ACC112 (cell line): ENCODE measurements at regions not wholly inside any gene's neighbourhood (a gene's known extent, or its start where the extent isn't known, plus 50 kb on each side); places are given as distances from the start of the nearest gene placed in this dataset.
"Not testable (repeated sequence)": the region's sequence is repeated elsewhere in the genome, so short reads cannot be mapped to it uniquely, and the experiment has no call there.

Experiments
- H2AFZ ChIP-seq: fragments of 200-600 bp; sonication (generic); one replicate; pipeline ENCODE4 v1.6.0; 2017; ENCODE audit warnings: antibody characterized with exemption, low read length; ENCODE audit not compliant: unreplicated experiment
- H3K27ac ChIP-seq: fragments of 200-600 bp; sonication (generic); 2 replicates; pipeline ENCODE4 v1.5.1; 2014; ENCODE audit warnings: low read depth, mild to moderate bottlenecking, antibody characterized with exemption, low read length, moderate library complexity
- H3K27me3 ChIP-seq: fragments of 200-600 bp; sonication (generic); 2 replicates; pipeline ENCODE4 v1.6.1; 2014; ENCODE audit warnings: mild to moderate bottlenecking, antibody characterized with exemption, low read length, moderate library complexity, mixed read lengths; ENCODE audit not compliant: insufficient read depth
- H3K36me3 ChIP-seq: fragments of 200-600 bp; sonication (generic); 2 replicates; pipeline ENCODE4 v1.6.1; 2016; ENCODE audit warnings: mild to moderate bottlenecking, antibody characterized with exemption, low read length, moderate library complexity, mixed read lengths; ENCODE audit not compliant: insufficient read depth
- H3K4me1 ChIP-seq: fragments of 200-600 bp; sonication (generic); one replicate; pipeline ENCODE4 v1.6.1; 2016; ENCODE audit warnings: low read length, mixed read lengths; ENCODE audit not compliant: insufficient read depth, unreplicated experiment, control insufficient read depth
- H3K4me3 ChIP-seq: fragments of 200-600 bp; sonication (generic); 2 replicates; pipeline ENCODE4 v1.5.1; 2014; ENCODE audit warnings: mild to moderate bottlenecking, low read depth, low read length
- H3K79me2 ChIP-seq: fragments of 200-600 bp; sonication (generic); one replicate; pipeline ENCODE4 v1.6.0; 2016; ENCODE audit warnings: low read length; ENCODE audit not compliant: control insufficient read depth, unreplicated experiment, insufficient read depth

DNA sequence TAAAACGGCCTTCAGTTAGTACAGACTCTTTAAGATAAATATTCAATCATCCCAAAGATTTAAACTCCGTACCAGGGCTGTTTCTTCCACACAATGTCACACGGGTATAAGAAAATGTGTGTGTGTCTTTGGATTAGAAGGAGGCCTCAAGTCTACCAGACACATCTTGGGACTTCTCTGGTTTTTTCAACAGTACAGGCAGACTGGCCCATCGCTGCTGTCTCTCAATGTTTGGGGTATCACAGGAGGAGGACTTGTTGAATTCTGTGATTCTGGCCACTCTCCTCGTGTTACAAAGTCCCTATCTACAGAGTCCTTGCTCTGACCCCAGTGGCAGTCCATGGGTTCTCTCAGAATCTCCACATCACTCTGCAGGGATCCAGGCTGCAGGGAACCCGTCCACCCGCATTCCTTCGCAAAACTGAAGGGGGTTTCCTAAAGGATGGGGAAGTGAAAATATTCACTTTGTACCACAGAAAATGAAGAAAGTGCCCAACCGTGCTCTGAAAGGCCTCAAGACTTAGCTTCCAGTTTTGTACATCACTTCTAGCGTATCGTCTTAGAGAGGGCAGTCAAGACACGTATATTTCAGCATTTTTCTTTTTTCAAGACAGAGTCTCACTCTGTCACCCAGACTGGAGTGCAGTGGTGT lies 373.2 kb downstream of the NPIPA8 start:
- no peak overlapping the region for H2AFZ ChIP-seq

DNA sequence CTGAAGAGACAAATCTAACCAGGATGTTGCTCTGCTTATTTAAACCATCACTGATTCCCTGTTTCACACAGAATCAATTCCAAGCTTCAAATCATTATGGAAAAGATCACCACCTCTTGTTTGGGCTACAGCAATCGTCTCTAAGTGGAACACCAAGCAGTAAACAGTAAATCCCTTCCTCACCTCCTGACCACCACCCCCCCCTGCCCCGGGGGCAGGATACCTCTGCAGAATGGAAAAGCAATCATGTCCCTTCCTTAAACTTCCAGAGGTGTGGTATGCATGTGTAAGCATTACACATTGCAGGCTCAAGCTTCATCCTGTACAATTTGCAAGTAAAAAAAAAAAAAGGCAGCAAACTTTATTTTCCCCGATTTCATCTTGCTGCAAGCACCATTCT lies 373.8 kb downstream of the NPIPA8 start:
- Histone ChIP-seq H3K27me3 (no peaks in the 10 kb centered on the region), H3K36me3 (no peaks in the 10 kb centered on the region), H3K79me2 (no peaks in the 10 kb centered on the region), H3K4me3 (no peak overlapping the region), H3K27ac (no peak overlapping the region), H3K4me1 (no peaks in the 10 kb centered on the region), H2AFZ (no peak overlapping the region)

More for the DNA sequence above, 373.2 kb downstream of the NPIPA8 start:
- H3K79me2 ChIP-seq = no peaks in the 10 kb centered on the region
- H3K4me3 ChIP-seq = no peak overlapping the region
- no peaks in the 10 kb centered on the region for H3K36me3 ChIP-seq
- no peaks in the 10 kb centered on the region for H3K4me1 ChIP-seq
- no peaks in the 10 kb centered on the region for H3K27me3 ChIP-seq
- no peak overlapping the region for H3K27ac ChIP-seq

GRCh38 chr16:17961822-17962221 lies 374.7 kb downstream of the NPIPA8 start:
- H3K4me3 ChIP-seq, H3K4me1 ChIP-seq, H3K27ac ChIP-seq, H2AFZ ChIP-seq, H3K79me2 ChIP-seq, H3K36me3 ChIP-seq, H3K27me3 ChIP-seq: not testable (repeated sequence)

DNA sequence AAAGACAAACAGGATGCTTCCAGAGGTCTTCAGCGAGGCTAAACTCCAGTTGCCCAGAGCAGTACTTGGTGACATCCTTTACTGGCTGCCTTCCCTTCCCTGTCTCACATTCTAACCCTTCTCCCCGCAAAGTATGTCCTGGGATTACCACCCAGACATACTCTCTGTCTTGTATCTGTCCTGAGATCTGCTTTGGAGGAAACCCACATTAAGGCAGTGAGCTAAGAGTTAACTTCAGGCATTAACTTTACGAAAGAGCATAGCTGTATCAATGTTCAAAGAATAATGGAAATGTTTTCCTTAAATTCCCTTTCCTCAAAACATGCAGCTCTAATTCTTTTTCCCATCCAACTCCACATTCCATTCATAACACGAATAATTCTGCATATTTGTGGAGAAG lies 385.2 kb downstream of the NPIPA8 start:
- Histone ChIP-seq H3K27me3 (no peaks in the 10 kb centered on the region), H2AFZ (no peak overlapping the region), H3K79me2 (no peaks in the 10 kb centered on the region), H3K4me1 (no peaks in the 10 kb centered on the region), H3K36me3 (no peaks in the 10 kb centered on the region), H3K27ac (no peak overlapping the region), H3K4me3 (no peak overlapping the region)

DNA sequence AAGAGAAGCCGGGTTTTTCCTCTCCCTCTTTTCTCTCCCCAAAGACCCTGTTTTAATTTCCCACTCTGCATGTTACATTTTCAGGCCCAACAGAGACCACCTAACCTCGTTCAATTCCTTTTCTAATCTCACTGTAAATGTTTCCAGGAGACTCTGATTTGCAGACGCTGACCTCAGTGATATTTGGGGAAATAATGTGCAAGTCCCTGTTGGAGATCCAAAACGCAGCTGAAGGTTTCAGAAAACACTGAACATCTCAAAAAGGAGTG lies 386.6 kb downstream of the NPIPA8 start:
- H2AFZ ChIP-seq = no peak overlapping the region
- no peak overlapping the region for H3K4me3 ChIP-seq
- H3K79me2 ChIP-seq = no peaks in the 10 kb centered on the region
- no peaks in the 10 kb centered on the region for H3K27me3 ChIP-seq
- H3K36me3 ChIP-seq = no peaks in the 10 kb centered on the region
- H3K27ac ChIP-seq = no peak overlapping the region
- H3K4me1 ChIP-seq = no peaks in the 10 kb centered on the region

- H3K36me3 ChIP-seq = no peaks in the 10 kb centered on the region
- H3K27me3 ChIP-seq = no peaks in the 10 kb centered on the region
- H2AFZ ChIP-seq = no peak overlapping the region
- no peak overlapping the region for H3K4me3 ChIP-seq
- no peak overlapping the region for H3K27ac ChIP-seq
- H3K4me1 ChIP-seq = no peaks in the 10 kb centered on the region
- no peaks in the 10 kb centered on the region for H3K79me2 ChIP-seq
Measured at GRCh38 chr16:17949141-17949981, 387.2 kb downstream of the NPIPA8 start.

DNA sequence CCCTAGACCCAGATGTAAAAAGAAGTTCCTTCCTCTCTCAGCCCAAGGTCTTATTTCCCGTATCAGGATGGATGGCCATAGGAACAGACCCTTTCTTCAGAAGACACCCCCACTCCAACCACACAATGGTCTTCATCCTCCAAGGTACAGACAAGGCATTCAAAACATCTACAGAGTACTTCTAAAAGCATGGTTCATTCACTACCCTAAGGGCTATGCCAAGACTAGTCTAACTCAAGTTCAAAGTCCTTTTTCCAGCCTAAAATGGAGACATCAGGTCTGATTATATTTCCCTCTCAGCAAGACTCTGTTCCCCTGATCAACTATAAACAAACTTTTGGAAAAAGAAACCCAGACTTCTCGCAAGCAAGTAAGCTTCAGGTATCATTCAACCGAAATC lies 388.9 kb downstream of the NPIPA8 start:
- Histone ChIP-seq H3K27me3 (no peaks in the 10 kb centered on the region), H3K4me3 (no peak overlapping the region), H3K27ac (no peak overlapping the region), H3K4me1 (no peaks in the 10 kb centered on the region), H3K79me2 (no peaks in the 10 kb centered on the region), H2AFZ (no peak overlapping the region), H3K36me3 (no peaks in the 10 kb centered on the region)

DNA sequence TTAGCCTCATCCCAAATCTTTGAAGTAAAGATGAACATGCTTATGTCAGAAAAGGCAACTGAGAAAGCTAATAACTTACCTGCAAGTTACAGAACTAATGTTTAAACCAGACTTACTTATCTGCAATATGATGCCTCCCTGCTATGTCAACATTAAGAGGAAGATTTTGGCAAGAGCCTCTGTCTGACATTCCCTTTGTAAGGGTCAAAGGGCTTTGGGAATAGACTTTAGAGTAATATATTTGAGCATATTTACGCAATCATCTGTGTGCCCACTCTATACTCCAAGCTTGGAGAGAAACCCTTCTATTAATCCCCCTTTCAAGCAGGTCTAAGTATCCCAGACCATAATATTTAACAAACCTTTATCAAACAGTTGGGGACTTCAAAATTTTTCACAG lies 389.4 kb downstream of the NPIPA8 start:
- H3K27ac ChIP-seq = no peak overlapping the region
- no peak overlapping the region for H2AFZ ChIP-seq
- H3K36me3 ChIP-seq = no peaks in the 10 kb centered on the region
- no peaks in the 10 kb centered on the region for H3K79me2 ChIP-seq
- H3K4me1 ChIP-seq = no peaks in the 10 kb centered on the region
- H3K4me3 ChIP-seq = no peak overlapping the region
- no peaks in the 10 kb centered on the region for H3K27me3 ChIP-seq

DNA sequence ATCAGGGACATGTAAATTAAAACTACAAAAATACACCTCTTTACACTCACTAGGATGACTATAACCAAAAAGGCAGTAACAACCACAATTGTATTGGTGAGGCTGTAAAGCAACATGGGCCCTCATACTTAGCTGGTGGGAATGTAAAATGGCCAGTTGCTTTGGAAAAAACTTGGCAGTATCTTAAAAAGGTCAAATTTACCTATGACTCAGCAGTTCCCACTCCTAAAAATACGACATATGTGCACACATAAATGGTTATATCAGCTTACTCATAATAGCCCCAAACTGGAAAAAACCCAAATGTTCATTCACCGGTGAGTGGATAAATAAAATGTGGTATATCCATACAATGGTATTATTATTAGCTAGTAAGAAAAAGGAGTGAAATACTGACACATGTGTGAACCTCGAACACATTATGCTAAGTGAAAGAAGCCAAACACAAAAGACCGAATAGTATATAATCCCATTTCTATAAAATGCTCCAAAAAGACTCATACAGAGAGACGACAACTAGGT lies 391.4 kb downstream of the NPIPA8 start:
- Histone ChIP-seq H3K79me2 (no peaks in the 10 kb centered on the region), H3K4me1 (no peaks in the 10 kb centered on the region), H3K27ac (no peak overlapping the region), H3K27me3 (no peaks in the 10 kb centered on the region), H3K36me3 (no peaks in the 10 kb centered on the region), H2AFZ (no peak overlapping the region), H3K4me3 (no peak overlapping the region)

DNA sequence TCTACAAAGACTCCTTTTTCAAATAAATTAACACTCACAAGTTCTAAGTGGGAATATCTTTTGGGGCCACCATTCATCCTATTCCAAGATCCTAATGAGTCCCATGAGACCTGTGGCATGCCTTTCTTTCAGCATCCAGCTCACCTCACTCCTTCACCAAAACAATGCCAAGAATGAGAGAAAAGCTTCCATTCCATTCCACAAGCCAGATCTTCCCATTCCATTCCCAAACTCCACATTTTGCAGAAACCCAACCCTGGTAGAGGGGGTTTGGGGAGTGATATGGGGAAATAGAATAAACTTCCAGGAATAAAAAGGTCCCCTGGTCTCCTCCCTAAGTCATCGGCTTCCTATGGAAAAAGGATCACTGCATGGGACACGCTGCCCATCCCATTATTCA lies 392.2 kb downstream of the NPIPA8 start:
- Histone ChIP-seq H3K4me1 (no peaks in the 10 kb centered on the region), H3K79me2 (no peaks in the 10 kb centered on the region), H3K27me3 (no peaks in the 10 kb centered on the region), H2AFZ (no peak overlapping the region), H3K4me3 (no peak overlapping the region), H3K36me3 (no peaks in the 10 kb centered on the region), H3K27ac (no peak overlapping the region)

- Histone ChIP-seq H3K27ac (no peak overlapping the region), H3K4me1 (no peaks in the 10 kb centered on the region), H2AFZ (no peak overlapping the region), H3K36me3 (no peaks in the 10 kb centered on the region), H3K27me3 (no peaks in the 10 kb centered on the region), H3K4me3 (no peak overlapping the region), H3K79me2 (no peaks in the 10 kb centered on the region)
Measured at GRCh38 chr16:17942067-17942466, 394.5 kb downstream of the NPIPA8 start.
